Motor neuron (in vitro differentiated cells): ENCODE measurements at regions not wholly inside any gene's neighbourhood (a gene's known extent, or its start where the extent isn't known, plus 50 kb on each side); places are given as distances from the start of the nearest gene placed in this dataset.
A peak's percentile ranks its signal among the peaks of the same experiment; 100 is the strongest.
"Not testable (repeated sequence)": the region's sequence is repeated elsewhere in the genome, so short reads cannot be mapped to it uniquely, and the experiment has no call there.

Source experiments
- ATAC-seq, 8 experiments: fragments of 200-7000 bp; cut with Tn5 transposase; replicated peaks in 6 of 8; 2 replicates each; pipeline ENCODE4 v1.8.0; 2021; ENCODE audit warnings: mild to moderate bottlenecking in 8 of 8, moderate library complexity in 8 of 8
- H3K27ac ChIP-seq, 2 donors: fragments of 250-450 bp; sonication (Bioruptor Pico); 2 replicates each; pipeline ENCODE4 v1.9.0; 2021; ENCODE audit warnings: antibody characterized with exemption in 2 of 2, mild to moderate bottlenecking in 2 of 2, moderate library complexity in 1 of 2
- H3K4me1 ChIP-seq, 2 donors: fragments of 250-450 bp; sonication (Bioruptor Pico); replicated peaks in 1 of 2; 2 replicates each; pipeline ENCODE4 v1.6.1; 2021; ENCODE audit warnings: antibody characterized with exemption in 2 of 2, mild to moderate bottlenecking in 2 of 2, moderate library complexity in 1 of 2
- H3K4me3 ChIP-seq, 5 donors: fragments of 250-450 bp; sonication (Bioruptor Pico); 2 replicates each; pipeline ENCODE4 v1.9.0; 2021; ENCODE audit warnings: antibody characterized with exemption in 5 of 5, mild to moderate bottlenecking in 5 of 5, moderate library complexity in 4 of 5
- WGBS, 10 experiments: fragments of 450-650 bp; shearing (Covaris generic); methylation state at CpG; one replicate each; pipeline ENCODE4 v1.0.0; 2022; 5-methylcytosine and 5-hydroxymethylcytosine counted together
- in situ Hi-C, 9 experiments: fragments of 400-800 bp; cut with MboI; loops; one replicate each; pipeline ENCODE4 v1.15.0; 2021; ENCODE audit warnings: low sequenced_read_pairs in 9 of 9, low pct_unique_long_range_greater_than_20kb in 2 of 9; ENCODE audit not compliant: unreplicated experiment in 9 of 9

DNA sequence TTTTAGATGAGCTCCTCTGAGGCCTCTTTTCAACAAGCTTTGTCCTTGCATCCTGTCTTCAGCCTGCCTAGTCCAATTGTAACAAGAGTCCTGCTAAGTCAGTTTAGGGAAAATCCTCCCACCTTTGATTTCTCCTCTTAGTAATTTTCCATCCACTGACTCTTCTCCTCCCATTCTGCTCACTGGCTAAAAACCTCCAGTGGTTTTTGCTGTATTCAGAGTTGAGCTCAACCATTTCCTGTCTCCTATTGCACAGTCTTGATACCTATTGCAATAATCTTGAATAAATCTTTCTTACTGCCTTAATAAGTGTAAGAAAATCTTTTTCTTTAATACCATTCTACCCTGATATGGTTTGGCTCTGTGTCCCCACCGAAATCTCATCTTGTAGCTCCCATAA lies 117.8 kb upstream of the ENPP6 start:
- in situ Hi-C loops = no loop called here
- Histone ChIP-seq H3K4me1 (no peaks in the 10 kb centered on the region), H3K27ac (no peak overlapping the region), H3K4me3 (no peak overlapping the region)
- no CpG with 5 or more reads among the region's 1 CpG for WGBS, 10 experiments
- ATAC-seq = no peak

DNA sequence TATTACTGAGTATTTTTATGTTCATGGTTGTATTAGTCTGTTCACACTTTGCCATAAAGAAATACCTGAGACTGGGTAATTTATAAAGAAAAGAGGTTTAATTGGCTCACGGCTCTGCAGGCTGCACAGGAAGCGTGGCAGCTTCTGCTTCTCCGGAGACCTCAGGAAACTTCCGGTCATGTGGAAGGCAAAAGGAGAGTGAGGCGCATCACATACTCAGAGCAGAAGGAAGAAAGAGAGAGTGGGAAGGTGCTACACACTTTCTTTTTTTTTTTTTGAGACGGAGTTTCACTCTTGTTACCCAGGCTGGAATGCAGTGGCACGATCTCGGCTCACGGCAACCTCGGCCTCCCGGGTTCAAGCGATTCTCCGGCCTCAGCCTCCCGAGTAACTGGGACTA lies 115.8 kb upstream of the ENPP6 start:
- H3K4me1 ChIP-seq, H3K4me3 ChIP-seq, in situ Hi-C loops, H3K27ac ChIP-seq, ATAC-seq: not testable (repeated sequence)
- WGBS, 10 experiments = 71 to 91% (median 85%) methylated on average over 2 to 9 of the region's 14 CpGs; no CpG with 5 or more reads in 3 of the 10 experiments

DNA sequence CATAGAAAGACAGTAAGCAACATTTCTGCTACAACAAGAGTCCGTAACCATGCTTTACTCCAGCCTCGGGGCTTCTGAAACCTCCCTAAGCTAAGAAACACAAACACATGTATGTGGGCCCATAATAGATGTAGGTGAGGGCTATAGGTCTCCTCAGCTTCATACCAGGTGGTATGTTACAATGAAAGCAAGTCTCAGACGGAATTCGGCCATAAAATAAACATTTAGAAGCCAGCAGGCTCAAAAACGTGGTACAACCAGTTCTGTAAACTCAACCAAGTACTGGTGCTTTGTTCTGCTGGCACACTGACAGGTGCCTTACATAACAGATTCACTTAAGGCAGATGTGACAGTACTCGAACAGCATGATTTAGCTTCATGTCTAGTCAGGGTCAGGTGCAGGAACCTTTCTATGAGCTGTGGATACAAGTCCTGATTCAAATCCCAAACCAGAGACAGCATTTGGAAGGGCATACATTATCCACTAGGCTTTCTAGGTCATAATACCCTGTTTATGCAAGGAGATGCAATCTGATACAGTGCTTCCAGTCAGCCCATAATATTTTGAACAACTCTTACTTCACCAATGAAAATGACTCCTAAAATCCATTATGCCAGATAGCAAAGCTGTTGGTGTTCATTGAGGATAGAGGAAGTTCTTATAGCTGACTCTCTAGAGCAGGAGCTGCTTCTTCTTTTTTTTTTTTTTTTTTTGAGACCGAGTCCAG lies 113.8 kb upstream of the ENPP6 start:
- WGBS, 10 experiments = 17 to 86% (median 78%) methylated on average over 1 to 5 of the region's 7 CpGs; no CpG with 5 or more reads in 5 of the 10 experiments
- no peak overlapping the region for H3K4me3 ChIP-seq
- no peak overlapping the region for H3K27ac ChIP-seq
- in situ Hi-C loops = no loop called here
- H3K4me1 ChIP-seq = no peaks in the 10 kb centered on the region
- ATAC-seq = no peak

DNA sequence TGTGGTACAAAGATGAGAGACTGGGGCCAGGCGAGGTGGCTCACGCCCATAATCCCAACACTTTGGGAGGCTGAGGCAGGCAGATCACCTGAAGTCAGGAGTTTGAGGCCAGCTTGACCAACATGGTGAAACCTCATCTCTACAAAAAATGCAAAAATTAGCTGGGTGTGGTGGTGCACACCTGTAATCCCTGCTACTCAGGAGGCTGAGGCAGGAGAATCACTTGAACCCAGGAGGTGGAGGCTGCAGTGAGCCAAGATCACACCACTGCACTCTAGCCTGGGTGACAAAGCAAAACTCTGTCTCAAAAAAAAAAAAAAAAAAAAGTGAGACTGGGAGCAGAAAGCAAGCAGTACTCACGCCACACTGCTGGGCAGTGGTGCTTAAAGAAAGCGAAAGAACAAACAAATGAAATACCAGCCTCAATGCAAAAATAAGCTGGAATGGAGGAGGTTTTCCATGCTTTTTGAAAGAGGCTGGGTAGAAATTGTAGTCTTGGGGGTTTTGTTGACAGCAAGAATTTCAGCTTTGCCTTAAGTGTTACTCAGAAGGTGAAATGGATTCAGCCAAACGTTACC lies 112.9 kb upstream of the ENPP6 start:
- H3K27ac ChIP-seq, in situ Hi-C loops, H3K4me3 ChIP-seq, ATAC-seq, H3K4me1 ChIP-seq: not testable (repeated sequence)
- 60 to 100% (median 94%) methylated on average over 1 to 4 of the region's 5 CpGs; no CpG with 5 or more reads in 1 of the 10 experiments for WGBS, 10 experiments

GRCh38 chr4:184329659-184330400 lies 112.2 kb upstream of the ENPP6 start:
- in situ Hi-C loops = no loop called here
- peak in 1 of 8 experiments; percentile 40 for ATAC-seq
- H3K27ac ChIP-seq = no peak overlapping the region
- 73 to 97% (median 93%) methylated on average over 3 to 12 of the region's 14 CpGs; no CpG with 5 or more reads in 3 of the 10 experiments for WGBS, 10 experiments
- H3K4me1 ChIP-seq = no peaks in the 10 kb centered on the region
- H3K4me3 ChIP-seq = no peak overlapping the region

- no peak overlapping the region for H3K4me3 ChIP-seq
- no peak overlapping the region for H3K27ac ChIP-seq
- H3K4me1 ChIP-seq = no peaks in the 10 kb centered on the region
- ATAC-seq = no peak
- WGBS, 10 experiments = 64 to 95% (median 86%) methylated on average over 3 to 9 of the region's 9 CpGs; no CpG with 5 or more reads in 2 of the 10 experiments
- in situ Hi-C loops = no loop called here
Measured at GRCh38 chr4:184329235-184329634, 111.6 kb upstream of the ENPP6 start.

GRCh38 chr4:184328022-184328736 lies 110.5 kb upstream of the ENPP6 start:
- 48 to 100% (median 80%) methylated on average over 2 to 7 of the region's 7 CpGs; no CpG with 5 or more reads in 2 of the 10 experiments for WGBS, 10 experiments
- Histone ChIP-seq H3K27ac (no peak overlapping the region), H3K4me3 (no peak overlapping the region), H3K4me1 (no peaks in the 10 kb centered on the region)
- in situ Hi-C loops = no loop called here
- no peak for ATAC-seq

GRCh38 chr4:184324939-184325477 lies 107.3 kb upstream of the ENPP6 start:
- no peaks in the 10 kb centered on the region for H3K4me1 ChIP-seq
- in situ Hi-C loops = no loop called here
- WGBS, 10 experiments = 29 to 100% (median 74%) methylated on average over 1 to 6 of the region's 6 CpGs; no CpG with 5 or more reads in 1 of the 10 experiments
- no peak overlapping the region for H3K4me3 ChIP-seq
- no peak overlapping the region for H3K27ac ChIP-seq
- ATAC-seq = no peak

GRCh38 chr4:184322328-184323025 lies 104.8 kb upstream of the ENPP6 start:
- ATAC-seq = no peak
- in situ Hi-C loops = no loop called here
- Histone ChIP-seq H3K4me3 (no peak overlapping the region), H3K27ac (no peak overlapping the region), H3K4me1 (no peaks in the 10 kb centered on the region)
- 71 to 100% (median 100%) methylated on average over 1 to 2 of the region's 2 CpGs; no CpG with 5 or more reads in 3 of the 10 experiments for WGBS, 10 experiments

DNA sequence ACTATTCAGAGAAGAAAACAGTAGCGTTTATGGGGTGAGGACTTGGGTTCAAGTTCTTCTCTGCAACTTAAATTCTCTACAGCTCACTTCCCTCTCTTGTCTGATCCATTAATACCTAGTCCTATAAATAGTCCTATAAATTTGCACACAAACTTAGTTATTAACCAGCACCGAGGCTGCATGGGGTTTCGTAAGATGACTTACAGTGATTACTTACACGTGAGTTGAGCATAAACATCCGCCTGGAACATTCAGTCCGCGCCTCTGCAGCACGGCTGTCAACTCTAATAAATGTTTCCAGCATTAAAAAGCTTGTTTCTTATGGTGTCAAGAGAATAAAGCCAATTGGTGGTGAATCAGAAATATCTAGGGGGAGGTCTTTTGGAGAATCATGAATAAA lies 103.0 kb upstream of the ENPP6 start:
- Histone ChIP-seq H3K4me1 (no peaks in the 10 kb centered on the region), H3K27ac (no peak overlapping the region), H3K4me3 (no peak overlapping the region)
- WGBS, 10 experiments = 30 to 94% (median 64%) methylated on average over 1 to 8 of the region's 8 CpGs; no CpG with 5 or more reads in 2 of the 10 experiments
- in situ Hi-C loops = no loop called here
- no peak for ATAC-seq

GRCh38 chr4:184318852-184319251 lies 101.2 kb upstream of the ENPP6 start:
- H3K27ac ChIP-seq = no peak overlapping the region
- no peaks in the 10 kb centered on the region for H3K4me1 ChIP-seq
- no peak overlapping the region for H3K4me3 ChIP-seq
- no peak for ATAC-seq
- 50 to 95% (median 89%) methylated on average over 2 to 6 of the region's 8 CpGs; no CpG with 5 or more reads in 3 of the 10 experiments for WGBS, 10 experiments
- in situ Hi-C loops = no loop called here

DNA sequence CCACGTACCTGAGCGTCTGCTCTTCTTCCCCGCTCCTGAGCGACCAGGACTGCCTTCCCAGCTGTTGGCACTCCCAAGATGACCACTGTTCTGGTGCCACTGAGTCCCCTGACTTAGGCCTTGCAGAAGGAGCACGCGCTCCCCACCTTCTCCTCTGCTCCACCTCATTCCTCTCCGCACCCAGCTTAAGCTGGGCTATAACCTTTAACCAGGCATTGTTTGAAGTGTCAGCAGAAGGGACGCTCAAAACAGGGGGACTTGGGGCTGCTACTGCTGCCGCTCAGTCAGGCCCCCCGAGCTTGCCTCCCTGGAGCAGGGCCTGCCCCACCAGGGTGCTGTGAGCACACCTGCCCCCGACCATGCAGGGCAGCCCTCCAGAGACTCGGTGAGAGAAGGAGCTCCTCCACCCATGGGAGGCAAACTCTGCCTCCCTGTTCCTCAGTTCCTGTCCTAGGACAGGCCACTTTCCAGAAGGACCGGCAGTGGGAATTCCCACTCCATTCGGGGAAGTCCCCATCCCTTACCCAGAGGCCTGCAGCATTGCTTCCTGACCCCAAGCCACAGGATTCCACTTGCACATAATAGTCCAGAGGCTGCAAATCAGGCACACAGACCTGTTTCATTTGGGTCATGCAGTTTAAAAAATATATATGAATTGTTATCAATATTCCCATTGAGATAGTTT lies 99.7 kb upstream of the ENPP6 start:
- no peak overlapping the region for H3K27ac ChIP-seq
- WGBS, 10 experiments = 73 to 100% (median 83%) methylated on average over 1 to 5 of the region's 14 CpGs; no CpG with 5 or more reads in 5 of the 10 experiments
- peak in 1 of 8 experiments; percentile 29 for ATAC-seq
- no peaks in the 10 kb centered on the region for H3K4me1 ChIP-seq
- H3K4me3 ChIP-seq = no peak overlapping the region
- in situ Hi-C loops = no loop called here
